ENCODE measurements at regions not wholly inside any gene's neighbourhood (a gene's known extent, or its start where the extent isn't known, plus 50 kb on each side); places are given as distances from the start of the nearest gene placed in this dataset.

DNA sequence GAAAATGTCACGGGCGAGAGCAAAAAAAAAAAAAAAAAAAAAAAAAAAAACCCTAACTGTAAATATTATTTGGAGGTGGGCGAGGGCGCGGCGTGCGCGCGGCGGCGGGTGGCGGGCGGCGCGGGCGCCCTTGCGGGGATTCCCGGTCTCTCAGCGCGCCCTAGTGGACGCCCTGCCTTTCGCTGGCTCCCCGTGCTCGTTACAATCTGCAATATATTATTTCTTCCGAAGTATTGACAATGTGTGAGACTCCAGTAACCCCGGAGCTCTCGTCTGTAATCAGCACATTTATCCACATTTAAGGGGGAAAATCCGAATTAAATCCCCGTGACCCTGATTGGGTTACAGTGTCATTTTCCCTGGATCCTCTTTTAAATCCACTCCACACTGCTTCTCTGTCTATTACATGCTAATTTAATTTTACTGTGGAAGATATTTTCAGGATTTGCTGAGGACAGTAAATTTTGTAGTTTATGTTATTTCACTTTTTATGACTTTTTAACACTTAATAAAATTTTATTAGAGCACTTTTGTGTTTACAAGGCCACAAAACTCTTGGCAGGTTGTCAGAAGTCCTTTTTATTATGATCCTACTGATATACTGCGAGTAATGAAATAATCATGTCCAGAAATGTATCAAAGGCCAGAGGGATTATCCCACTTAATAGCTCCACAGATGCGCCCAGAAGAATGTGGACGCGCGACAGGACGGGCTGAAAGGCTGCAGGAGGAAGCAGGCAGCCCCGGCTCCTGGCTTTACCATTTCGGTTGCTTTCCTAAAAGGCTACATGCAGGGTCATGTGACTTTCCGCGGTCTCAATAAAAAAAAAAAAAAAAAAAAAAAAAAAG is 369.1 kb downstream of the MTX2 start:
- POLR2A ChIA-PET, result no interaction called here

DNA sequence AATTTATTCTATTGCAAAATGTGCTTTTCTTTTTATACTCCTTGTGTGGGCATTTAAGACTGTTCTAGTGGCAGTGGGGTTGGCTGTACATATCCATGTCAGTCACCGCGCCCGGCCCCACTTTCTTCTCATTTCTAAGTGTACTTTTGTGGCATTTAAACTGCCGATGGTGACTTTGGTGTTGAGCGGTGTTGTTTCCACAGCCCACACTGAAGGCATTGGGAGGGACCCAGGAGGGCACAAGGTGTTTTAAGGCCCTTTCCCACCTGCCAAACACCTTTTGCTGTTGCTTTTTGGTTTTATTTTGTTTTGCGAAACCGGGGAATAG is 369.7 kb downstream of the MTX2 start:
- Histone ChIP-seq H4K20me1 (ENCODE audit: insufficient read depth, low read length) (no peaks in the 10 kb centered on the region), H3K9me3 (ENCODE audit: low read length) (no peaks in the 10 kb centered on the region), H3K27ac (ENCODE audit: low read depth, low read length, poor library complexity, severe bottlenecking) (no peak overlapping the region), H3K4me3 (ENCODE audit: low read depth, low read length, poor library complexity, severe bottlenecking) (no peak overlapping the region), H3K36me3 (ENCODE audit: insufficient read depth, low read length) (no peaks in the 10 kb centered on the region), H3K79me2 (ENCODE audit: insufficient read depth, low read depth, low read length) (no peaks in the 10 kb centered on the region), H3K4me2 (ENCODE audit: low read length) (no peak overlapping the region), H3K9me2 (ENCODE audit: insufficient read depth, low read length) (no peaks in the 10 kb centered on the region), H2AFZ (ENCODE audit: low read length) (no peak overlapping the region), H3K4me1 (ENCODE audit: insufficient read depth, low read length, poor library complexity, severe bottlenecking) (no peaks in the 10 kb centered on the region)
- CTCF ChIA-PET (ENCODE audit: unreplicated experiment), result no interaction called here
- POLR2A ChIA-PET, result interaction anchor here (1.1 kb wide), 1 partner anchor 471 kb away, joined by 7 read pairs; no protein-coding TSS in a partner anchor
- TF ChIP-seq EZH2phosphoT487 (IDR thresholded peaks at IDR 0.05; ENCODE audit: borderline replicate concordance, low read depth, low read length), result no peak
- TF ChIP-seq, protein P1, sequence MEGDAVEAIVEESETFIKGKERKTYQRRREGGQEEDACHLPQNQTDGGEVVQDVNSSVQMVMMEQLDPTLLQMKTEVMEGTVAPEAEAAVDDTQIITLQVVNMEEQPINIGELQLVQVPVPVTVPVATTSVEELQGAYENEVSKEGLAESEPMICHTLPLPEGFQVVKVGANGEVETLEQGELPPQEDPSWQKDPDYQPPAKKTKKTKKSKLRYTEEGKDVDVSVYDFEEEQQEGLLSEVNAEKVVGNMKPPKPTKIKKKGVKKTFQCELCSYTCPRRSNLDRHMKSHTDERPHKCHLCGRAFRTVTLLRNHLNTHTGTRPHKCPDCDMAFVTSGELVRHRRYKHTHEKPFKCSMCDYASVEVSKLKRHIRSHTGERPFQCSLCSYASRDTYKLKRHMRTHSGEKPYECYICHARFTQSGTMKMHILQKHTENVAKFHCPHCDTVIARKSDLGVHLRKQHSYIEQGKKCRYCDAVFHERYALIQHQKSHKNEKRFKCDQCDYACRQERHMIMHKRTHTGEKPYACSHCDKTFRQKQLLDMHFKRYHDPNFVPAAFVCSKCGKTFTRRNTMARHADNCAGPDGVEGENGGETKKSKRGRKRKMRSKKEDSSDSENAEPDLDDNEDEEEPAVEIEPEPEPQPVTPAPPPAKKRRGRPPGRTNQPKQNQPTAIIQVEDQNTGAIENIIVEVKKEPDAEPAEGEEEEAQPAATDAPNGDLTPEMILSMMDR (conservative IDR thresholded peaks at IDR 0.05; ENCODE audit: low read length), result no peak
- BruUV-seq (replicated peaks), result no TSS peak
- intact Hi-C loops (cut with micrococcal nuclease; ENCODE audit: unreplicated experiment), result no loop called here
- no peak for DNase-seq (ENCODE audit: low spot score)

More for the DNA sequence above, 369.1 kb downstream of the MTX2 start:
- BruUV-seq (replicated peaks), result no TSS peak
- Histone ChIP-seq H3K36me3 (ENCODE audit: insufficient read depth, low read length) (no peaks in the 10 kb centered on the region), H3K9me3 (ENCODE audit: low read length) (no peaks in the 10 kb centered on the region), H4K20me1 (ENCODE audit: insufficient read depth, low read length) (no peaks in the 10 kb centered on the region), H2AFZ (ENCODE audit: low read length) (no peak overlapping the region), H3K4me3 (ENCODE audit: low read depth, low read length, poor library complexity, severe bottlenecking) (no peak overlapping the region), H3K27ac (ENCODE audit: low read depth, low read length, poor library complexity, severe bottlenecking) (no peak overlapping the region), H3K4me2 (ENCODE audit: low read length) (no peak overlapping the region), H3K79me2 (ENCODE audit: insufficient read depth, low read depth, low read length) (no peaks in the 10 kb centered on the region), H3K4me1 (ENCODE audit: insufficient read depth, low read length, poor library complexity, severe bottlenecking) (no peaks in the 10 kb centered on the region), H3K9me2 (ENCODE audit: insufficient read depth, low read length) (no peaks in the 10 kb centered on the region)
- CTCF ChIA-PET (ENCODE audit: unreplicated experiment), result no interaction called here
- TF ChIP-seq, protein P1 (conservative IDR thresholded peaks at IDR 0.05; ENCODE audit: low read length), result 0 out of 2 replicates have a peak, but pooled peaks have one; percentile 30
- no peak for TF ChIP-seq EZH2phosphoT487 (IDR thresholded peaks at IDR 0.05; ENCODE audit: borderline replicate concordance, low read depth, low read length)
- intact Hi-C loops (cut with micrococcal nuclease; ENCODE audit: unreplicated experiment), result no loop called here
- no peak for DNase-seq (ENCODE audit: low spot score)

DNA sequence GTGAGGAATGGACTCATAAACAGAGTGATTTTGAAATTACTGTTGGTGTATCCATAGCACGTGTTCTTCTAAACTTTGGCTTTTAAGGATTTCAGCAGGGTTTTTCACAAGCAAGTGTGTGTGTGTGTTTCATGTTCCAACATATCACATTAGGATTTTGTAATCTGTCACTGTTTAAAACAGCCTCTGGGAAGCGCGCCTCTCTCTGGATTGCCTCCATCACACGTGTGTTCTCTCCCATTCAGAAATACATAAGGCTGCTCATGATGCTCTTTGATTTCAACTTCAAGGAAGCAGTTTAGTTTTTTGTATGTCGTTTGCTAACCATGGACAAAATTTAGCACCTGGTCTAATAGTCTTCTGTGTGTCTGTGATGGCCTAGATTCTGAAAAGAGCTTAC is 370.4 kb downstream of the MTX2 start:
- no TSS peak for BruUV-seq (replicated peaks)
- DNase-seq (ENCODE audit: low spot score), result no peak
- no peaks in the 10 kb centered on the region for H3K9me2 ChIP-seq (ENCODE audit: insufficient read depth, low read length)
- TF ChIP-seq, protein P1 (conservative IDR thresholded peaks at IDR 0.05; ENCODE audit: low read length), result no peak
- no peak for TF ChIP-seq EZH2phosphoT487 (IDR thresholded peaks at IDR 0.05; ENCODE audit: borderline replicate concordance, low read depth, low read length)
- no peak overlapping the region for H2AFZ ChIP-seq (ENCODE audit: low read length)
- no peaks in the 10 kb centered on the region for H3K4me1 ChIP-seq (ENCODE audit: insufficient read depth, low read length, poor library complexity, severe bottlenecking)
- H3K36me3 ChIP-seq (ENCODE audit: insufficient read depth, low read length), result no peaks in the 10 kb centered on the region
- no peak overlapping the region for H3K4me3 ChIP-seq (ENCODE audit: low read depth, low read length, poor library complexity, severe bottlenecking)
- H4K20me1 ChIP-seq (ENCODE audit: insufficient read depth, low read length), result no peaks in the 10 kb centered on the region
- intact Hi-C loops (cut with micrococcal nuclease; ENCODE audit: unreplicated experiment), result no loop called here
- ChIA-PET POLR2A (interaction anchor here (0.7 to 1.1 kb wide), 3 partner anchors 23 to 472 kb away, joined by 3 to 7 read pairs (median 3); no protein-coding TSS in a partner anchor), CTCF (ENCODE audit: unreplicated experiment) (no interaction called here)
- H3K27ac ChIP-seq (ENCODE audit: low read depth, low read length, poor library complexity, severe bottlenecking), result no peak overlapping the region
- no peaks in the 10 kb centered on the region for H3K79me2 ChIP-seq (ENCODE audit: insufficient read depth, low read depth, low read length)
- no peak overlapping the region for H3K4me2 ChIP-seq (ENCODE audit: low read length)
- no peaks in the 10 kb centered on the region for H3K9me3 ChIP-seq (ENCODE audit: low read length)
